Activated naive CD4-positive, alpha-beta T cell treated with anti-CD3 and anti-CD28 coated beads, Interleukin-2, amount 50 U/mL, for 24 hours (primary cell): ENCODE measurements at regions not wholly inside any gene's neighbourhood (a gene's known extent, or its start where the extent isn't known, plus 50 kb on each side); places are given as distances from the start of the nearest gene placed in this dataset.

Source experiments
- H3K27ac Mint-ChIP-seq: one replicate; pipeline ENCODE4 v1.8.0; 2021; ENCODE audit warnings: mild to moderate bottlenecking, mixed read lengths
- H3K27me3 Mint-ChIP-seq: one replicate; pipeline ENCODE4 v1.8.0; 2021; ENCODE audit warnings: mixed read lengths
- H3K36me3 Mint-ChIP-seq: one replicate; pipeline ENCODE4 v1.8.0; 2021; ENCODE audit warnings: mixed read lengths
- H3K4me1 Mint-ChIP-seq: one replicate; pipeline ENCODE4 v1.8.0; 2021; ENCODE audit warnings: mixed read lengths
- H3K4me3 Mint-ChIP-seq: one replicate; pipeline ENCODE4 v1.8.0; 2021; ENCODE audit warnings: mild to moderate bottlenecking, mixed read lengths
- H3K9me3 Mint-ChIP-seq: one replicate; pipeline ENCODE4 v1.8.0; 2021; ENCODE audit warnings: mixed read lengths

GRCh38 chr11:11081776-11082175, 223.9 kb upstream of the ZBED5 start:
- peaks cover 9% of the 10 kb centered on the region for H3K4me1 Mint-ChIP-seq
- no peaks in the 10 kb centered on the region for H3K27me3 Mint-ChIP-seq
- no peak overlapping the region for H3K4me3 Mint-ChIP-seq
- H3K36me3 Mint-ChIP-seq, result no peaks in the 10 kb centered on the region
- H3K9me3 Mint-ChIP-seq, result no peaks in the 10 kb centered on the region
- no peak overlapping the region for H3K27ac Mint-ChIP-seq

GRCh38 chr11:11081288-11081687, 223.4 kb upstream of the ZBED5 start:
- Mint-ChIP-seq H3K27me3 (no peaks in the 10 kb centered on the region), H3K27ac (no peak overlapping the region), H3K4me1 (peaks cover 13% of the 10 kb centered on the region), H3K36me3 (no peaks in the 10 kb centered on the region), H3K4me3 (no peak overlapping the region), H3K9me3 (no peaks in the 10 kb centered on the region)

- Mint-ChIP-seq H3K4me1 (peaks cover 26% of the 10 kb centered on the region), H3K4me3 (no peak overlapping the region), H3K36me3 (no peaks in the 10 kb centered on the region), H3K9me3 (no peaks in the 10 kb centered on the region), H3K27ac (no peak overlapping the region), H3K27me3 (no peaks in the 10 kb centered on the region)
Observed at GRCh38 chr11:11078344-11079086, 220.7 kb upstream of the ZBED5 start.

DNA sequence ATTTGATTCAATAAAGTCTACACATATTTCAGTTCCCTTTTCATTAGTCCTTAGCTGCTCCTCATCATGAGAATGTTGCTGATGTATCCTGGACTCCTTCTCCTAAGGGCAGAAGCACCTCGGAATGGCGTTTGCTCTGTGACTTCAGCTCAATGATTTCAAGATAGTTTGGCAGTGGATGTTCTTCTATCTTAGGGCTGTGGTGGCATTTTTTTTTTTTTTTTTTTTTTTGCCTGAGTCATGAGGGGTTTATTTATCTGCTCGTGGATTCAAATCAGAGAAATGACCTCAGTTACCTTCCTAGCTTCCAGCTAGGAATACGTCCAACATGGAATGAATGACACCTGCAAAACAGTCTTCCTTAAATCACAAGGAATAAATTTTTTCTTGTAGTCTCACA, 220.0 kb upstream of the ZBED5 start:
- no peaks in the 10 kb centered on the region for H3K9me3 Mint-ChIP-seq
- H3K4me1 Mint-ChIP-seq, result peaks cover 32% of the 10 kb centered on the region
- no peaks in the 10 kb centered on the region for H3K27me3 Mint-ChIP-seq
- H3K36me3 Mint-ChIP-seq, result no peaks in the 10 kb centered on the region
- H3K4me3 Mint-ChIP-seq, result no peak overlapping the region
- H3K27ac Mint-ChIP-seq, result no peak overlapping the region

GRCh38 chr11:11076879-11077278, 219.0 kb upstream of the ZBED5 start:
- H3K4me3 Mint-ChIP-seq, result peak overlapping the region; percentile 11
- H3K36me3 Mint-ChIP-seq, result no peaks in the 10 kb centered on the region
- H3K27ac Mint-ChIP-seq, result peak overlapping the region; percentile 53
- H3K4me1 Mint-ChIP-seq, result peaks cover 32% of the 10 kb centered on the region
- H3K27me3 Mint-ChIP-seq, result no peaks in the 10 kb centered on the region
- no peaks in the 10 kb centered on the region for H3K9me3 Mint-ChIP-seq

DNA sequence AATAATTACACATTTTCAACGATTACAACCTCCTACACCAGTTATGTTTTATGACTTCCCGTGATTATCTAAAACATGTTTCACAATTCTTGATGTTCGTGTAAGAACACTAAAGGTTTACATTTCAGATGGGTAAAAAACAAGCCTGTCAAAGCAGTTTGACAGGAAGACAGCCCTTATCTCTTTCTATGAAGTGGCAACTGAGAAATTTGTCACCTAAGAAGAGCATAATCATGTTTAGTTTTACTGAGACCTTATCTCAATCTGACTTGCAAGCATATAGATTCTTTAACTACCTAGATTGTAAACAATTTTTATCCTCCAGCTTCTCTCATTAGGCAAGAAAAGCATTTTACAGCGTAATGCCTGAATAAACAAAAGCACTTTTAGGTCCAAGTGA, 218.4 kb upstream of the ZBED5 start:
- peaks cover 34% of the 10 kb centered on the region for H3K4me1 Mint-ChIP-seq

GRCh38 chr11:11075515-11076171, 217.8 kb upstream of the ZBED5 start:
- no peaks in the 10 kb centered on the region for H3K9me3 Mint-ChIP-seq

More for the DNA sequence above, 218.4 kb upstream of the ZBED5 start:
- no peaks in the 10 kb centered on the region for H3K9me3 Mint-ChIP-seq
- no peak overlapping the region for H3K27ac Mint-ChIP-seq
- no peak overlapping the region for H3K4me3 Mint-ChIP-seq
- no peaks in the 10 kb centered on the region for H3K27me3 Mint-ChIP-seq
- H3K36me3 Mint-ChIP-seq, result no peaks in the 10 kb centered on the region

GRCh38 chr11:11074686-11075335, 217.0 kb upstream of the ZBED5 start:
- no peak overlapping the region for H3K4me3 Mint-ChIP-seq
- H3K36me3 Mint-ChIP-seq, result no peaks in the 10 kb centered on the region

More at GRCh38 chr11:11075515-11076171, 217.8 kb upstream of the ZBED5 start:
- Mint-ChIP-seq H3K4me1 (peaks cover 34% of the 10 kb centered on the region), H3K4me3 (no peak overlapping the region), H3K27ac (no peak overlapping the region), H3K36me3 (no peaks in the 10 kb centered on the region), H3K27me3 (no peaks in the 10 kb centered on the region)

GRCh38 chr11:11073996-11074395, 216.1 kb upstream of the ZBED5 start:
- Mint-ChIP-seq H3K27me3 (no peaks in the 10 kb centered on the region), H3K36me3 (no peaks in the 10 kb centered on the region), H3K9me3 (no peaks in the 10 kb centered on the region), H3K27ac (no peak overlapping the region), H3K4me3 (no peak overlapping the region), H3K4me1 (peaks cover 34% of the 10 kb centered on the region)

More at GRCh38 chr11:11074686-11075335, 217.0 kb upstream of the ZBED5 start:
- Mint-ChIP-seq H3K9me3 (no peaks in the 10 kb centered on the region), H3K4me1 (peaks cover 34% of the 10 kb centered on the region), H3K27me3 (no peaks in the 10 kb centered on the region), H3K27ac (no peak overlapping the region)

GRCh38 chr11:11072067-11072466, 214.2 kb upstream of the ZBED5 start:
- no peak overlapping the region for H3K4me3 Mint-ChIP-seq
- peaks cover 29% of the 10 kb centered on the region for H3K4me1 Mint-ChIP-seq
- H3K27ac Mint-ChIP-seq, result no peak overlapping the region
- no peaks in the 10 kb centered on the region for H3K36me3 Mint-ChIP-seq
- H3K9me3 Mint-ChIP-seq, result no peaks in the 10 kb centered on the region
- H3K27me3 Mint-ChIP-seq, result no peaks in the 10 kb centered on the region

DNA sequence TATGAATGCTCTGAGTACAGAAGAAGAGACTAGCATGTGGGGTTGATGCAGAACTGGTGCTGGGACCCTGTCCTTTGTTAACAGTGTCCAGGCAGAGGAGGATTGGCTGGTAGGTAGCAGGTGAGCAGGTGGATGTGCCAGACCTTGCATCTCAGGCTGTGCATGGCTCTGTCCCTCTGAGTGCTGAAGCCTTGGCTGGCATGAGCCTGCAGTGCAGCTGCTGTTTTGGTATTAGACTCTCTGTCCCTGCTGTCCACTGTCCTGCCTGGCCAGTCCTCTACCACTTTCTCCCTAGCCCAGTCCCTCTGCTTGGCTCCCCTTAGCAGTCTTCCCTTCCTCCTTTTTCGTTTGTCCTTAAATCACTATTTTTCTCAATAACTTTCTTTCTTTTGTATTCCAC, 213.6 kb upstream of the ZBED5 start:
- Mint-ChIP-seq H3K9me3 (no peaks in the 10 kb centered on the region), H3K36me3 (no peaks in the 10 kb centered on the region), H3K27ac (peak overlapping the region; percentile 15), H3K4me3 (no peak overlapping the region), H3K27me3 (no peaks in the 10 kb centered on the region), H3K4me1 (peaks cover 24% of the 10 kb centered on the region)

DNA sequence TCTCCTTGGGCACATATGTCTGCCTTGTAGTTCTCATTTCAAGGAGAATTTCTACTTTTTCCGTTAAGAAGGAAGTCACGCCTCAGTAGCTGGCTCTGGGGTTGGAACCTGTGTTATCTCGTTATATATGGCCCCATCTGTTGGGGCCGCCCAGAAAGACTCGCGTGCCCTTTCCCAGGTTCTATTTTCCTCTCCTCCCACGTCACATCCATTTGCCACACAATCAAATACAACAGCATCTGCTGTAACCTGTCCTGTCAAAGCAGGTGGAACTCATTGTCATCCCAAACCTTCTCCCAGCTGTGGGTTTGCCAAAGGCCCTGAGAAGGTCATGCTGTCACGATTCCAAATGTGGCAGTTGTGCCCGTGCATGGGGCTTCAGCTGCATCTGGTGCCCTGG, 213.1 kb upstream of the ZBED5 start:
- Mint-ChIP-seq H3K9me3 (no peaks in the 10 kb centered on the region), H3K27me3 (no peaks in the 10 kb centered on the region), H3K4me1 (peaks cover 19% of the 10 kb centered on the region), H3K27ac (no peak overlapping the region), H3K4me3 (no peak overlapping the region), H3K36me3 (no peaks in the 10 kb centered on the region)

DNA sequence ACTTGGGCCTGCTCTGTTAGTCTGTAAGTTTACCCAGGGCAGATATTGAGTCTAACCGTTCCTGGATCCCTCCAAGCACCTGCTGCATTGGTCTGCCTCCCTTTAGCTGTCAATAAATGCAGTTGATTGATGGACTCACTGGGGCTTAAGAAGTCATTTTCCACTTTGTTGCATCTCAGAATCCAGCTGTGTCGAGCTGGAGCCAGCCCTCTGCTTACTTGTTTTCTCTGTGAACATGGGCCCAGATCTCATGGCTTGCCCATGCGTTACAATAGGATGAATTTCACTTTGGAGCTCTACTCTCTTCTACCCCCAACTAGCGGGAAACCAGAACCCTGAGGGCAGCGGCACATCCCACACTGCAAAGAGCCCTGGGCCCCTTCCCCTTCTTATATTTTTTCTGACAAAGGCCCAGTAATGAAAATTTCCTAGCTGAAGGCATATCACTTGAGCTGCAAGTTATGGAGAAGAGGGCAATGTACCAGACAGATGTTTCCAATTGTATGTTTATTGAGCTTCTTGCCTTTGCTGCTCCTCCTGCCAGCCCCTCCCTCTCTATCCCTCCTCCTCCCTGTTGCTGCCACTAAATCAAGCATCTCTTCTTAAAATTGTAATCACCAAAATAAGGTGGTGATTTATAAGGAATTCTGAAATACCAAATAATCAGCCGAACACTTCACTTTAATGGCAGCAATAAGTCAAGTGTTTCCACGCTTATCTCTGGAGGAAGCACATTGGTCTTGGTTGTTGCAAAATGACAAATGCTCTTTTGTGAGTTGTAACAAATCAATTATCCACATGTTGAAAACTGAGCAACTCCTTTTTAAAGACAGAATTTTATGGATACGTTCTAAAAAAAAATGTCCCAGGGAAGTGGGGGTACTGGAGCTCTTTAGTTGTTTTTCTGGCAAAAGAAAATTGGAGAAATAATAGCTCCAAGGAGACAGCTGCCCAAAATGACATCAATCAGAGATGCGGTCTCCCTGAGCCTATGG, 212.3 kb upstream of the ZBED5 start:
- no peaks in the 10 kb centered on the region for H3K9me3 Mint-ChIP-seq
- H3K27me3 Mint-ChIP-seq, result no peaks in the 10 kb centered on the region
- H3K27ac Mint-ChIP-seq, result no peak overlapping the region
- no peaks in the 10 kb centered on the region for H3K36me3 Mint-ChIP-seq
- H3K4me3 Mint-ChIP-seq, result no peak overlapping the region
- H3K4me1 Mint-ChIP-seq, result peaks cover 15% of the 10 kb centered on the region

DNA sequence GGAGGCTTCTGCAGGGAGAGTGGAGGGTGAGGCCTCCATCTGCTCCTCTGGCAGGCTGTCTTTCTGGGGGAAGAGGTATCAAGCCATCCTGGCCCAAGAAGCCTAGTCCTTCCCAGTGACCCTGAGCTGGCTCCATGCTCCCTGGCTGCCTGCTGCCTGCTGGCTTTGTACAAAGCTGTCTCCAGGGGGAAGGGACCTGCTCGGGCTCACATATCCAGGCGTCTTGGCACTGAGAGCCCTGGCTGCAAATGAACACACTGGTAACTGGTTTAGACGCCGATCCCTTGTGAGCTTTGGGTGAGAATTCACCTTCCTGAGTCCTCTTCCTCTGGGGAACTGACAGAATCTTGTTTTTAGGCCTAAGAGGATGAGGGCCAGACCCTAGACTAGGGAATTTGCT, 210.3 kb upstream of the ZBED5 start:
- peaks cover 5% of the 10 kb centered on the region for H3K4me1 Mint-ChIP-seq

DNA sequence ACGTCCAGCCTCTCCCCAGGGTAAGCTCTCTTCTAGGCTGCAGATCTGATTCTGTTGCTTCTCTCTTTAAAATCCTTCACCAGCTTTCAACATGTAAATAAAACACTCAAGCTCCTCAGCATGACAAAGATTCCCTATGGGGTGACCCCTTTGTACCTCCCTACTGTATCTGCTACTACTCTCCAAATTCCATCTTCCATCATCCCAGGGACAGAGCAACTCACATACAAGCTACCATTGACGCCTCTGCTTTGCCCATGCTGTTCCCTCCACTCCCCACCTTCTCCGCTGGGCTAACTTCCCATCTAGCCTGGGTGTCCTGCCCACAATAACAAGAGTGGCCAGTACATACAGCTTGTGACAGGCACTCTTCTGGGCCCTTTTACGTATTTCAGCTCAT, 207.5 kb upstream of the ZBED5 start:
- Mint-ChIP-seq H3K27ac (no peak overlapping the region), H3K36me3 (peaks cover 5% of the 10 kb centered on the region), H3K27me3 (no peaks in the 10 kb centered on the region), H3K4me1 (no peaks in the 10 kb centered on the region), H3K9me3 (no peaks in the 10 kb centered on the region), H3K4me3 (no peak overlapping the region)

More for the DNA sequence above, 210.3 kb upstream of the ZBED5 start:
- no peaks in the 10 kb centered on the region for H3K36me3 Mint-ChIP-seq
- H3K27me3 Mint-ChIP-seq, result no peaks in the 10 kb centered on the region
- H3K4me3 Mint-ChIP-seq, result no peak overlapping the region
- H3K27ac Mint-ChIP-seq, result no peak overlapping the region
- H3K9me3 Mint-ChIP-seq, result no peaks in the 10 kb centered on the region
